EH (cell line): ENCODE measurements at regions not wholly inside any gene's neighbourhood (a gene's known extent, or its start where the extent isn't known, plus 50 kb on each side); places are given as distances from the start of the nearest gene placed in this dataset.

Experiments
- DNase-seq: peaks from one replicate; pipeline ENCODE4 v3.0.0-alpha.2; 2015; ENCODE audit warnings: low read depth

DNA sequence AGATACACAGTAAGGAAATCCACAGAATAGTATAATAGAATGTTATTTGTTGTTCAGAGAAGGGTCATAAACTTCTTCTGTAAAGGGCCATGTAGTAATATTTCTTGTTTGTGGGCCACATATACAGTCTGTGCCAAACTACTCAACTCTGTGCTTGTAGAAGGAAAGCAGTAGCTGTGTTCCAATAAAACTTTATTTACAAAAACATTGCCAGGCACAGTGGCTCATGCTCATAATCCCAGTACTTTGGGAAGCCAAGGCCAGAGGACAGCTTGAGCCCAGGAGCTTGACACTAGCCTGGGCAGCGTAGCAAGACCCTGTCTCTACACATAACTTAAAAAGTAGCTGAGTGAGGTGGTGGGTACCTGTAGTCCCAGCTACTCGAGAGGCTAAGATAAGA, 612.8 kb upstream of the PSMD7 start:
- no peak for DNase-seq

DNA sequence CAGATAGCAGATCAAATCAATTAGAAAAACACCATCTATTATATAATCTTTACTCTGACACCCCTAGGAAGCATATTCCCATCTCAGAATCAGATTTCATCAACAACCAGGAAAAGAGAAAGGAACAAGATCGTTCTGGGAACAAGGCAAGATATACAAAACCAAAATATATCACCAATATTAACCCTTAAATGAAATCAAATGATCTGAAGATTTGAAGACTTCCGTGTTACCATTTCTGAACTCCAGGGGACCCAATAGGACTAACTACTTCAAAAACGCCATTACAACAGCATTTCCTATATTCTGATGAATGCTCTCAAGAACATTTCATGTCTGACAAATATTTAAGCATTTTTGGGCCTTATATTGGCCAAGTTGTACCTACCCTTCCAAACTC, 624.2 kb upstream of the ZFHX3 start:
- DNase-seq, result no peak

- DNase-seq, result no peak
Observed at GRCh38 chr16:73670836-73671820, 623.2 kb upstream of the ZFHX3 start.

- DNase-seq, result no peak
Observed at GRCh38 chr16:73669535-73670274, 621.8 kb upstream of the ZFHX3 start.

DNA sequence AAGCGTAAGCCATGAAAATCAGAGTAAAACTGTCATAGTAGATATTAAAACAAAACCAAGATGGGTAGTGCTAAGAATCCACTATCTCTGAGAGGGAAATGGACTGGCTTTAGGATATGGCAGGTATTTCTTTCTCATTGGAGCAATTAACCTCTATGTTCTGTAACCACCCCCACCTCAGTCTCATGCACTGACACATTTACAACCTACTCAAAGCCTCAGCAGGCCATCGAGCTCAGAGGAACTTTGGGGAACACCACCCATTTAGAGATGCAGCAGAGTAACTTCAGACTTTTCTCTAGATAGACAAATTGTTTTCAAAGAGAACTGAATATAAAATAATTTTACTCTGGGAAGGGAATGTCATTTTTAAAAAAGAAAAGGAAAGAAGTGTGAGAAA, 615.8 kb upstream of the ZFHX3 start:
- no peak for DNase-seq

DNA sequence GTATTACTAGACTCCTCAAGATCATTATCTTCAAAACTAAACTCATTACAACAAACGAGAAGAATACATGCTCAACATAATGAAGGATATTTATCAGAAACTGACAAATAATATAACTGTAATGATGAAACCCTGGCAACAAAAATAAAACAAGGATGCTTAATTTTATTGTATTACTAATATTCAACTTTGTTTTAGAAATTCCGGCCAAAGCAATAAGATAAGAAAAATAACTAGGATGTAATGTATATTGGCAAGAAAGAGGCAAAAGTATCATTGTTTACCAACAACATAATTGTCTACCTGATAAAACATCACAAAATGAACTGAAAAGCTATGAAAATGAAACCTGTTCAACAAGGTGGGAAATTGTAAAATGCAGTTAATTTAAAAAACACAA, 588.3 kb upstream of the ZFHX3 start:
- no peak for DNase-seq

DNA sequence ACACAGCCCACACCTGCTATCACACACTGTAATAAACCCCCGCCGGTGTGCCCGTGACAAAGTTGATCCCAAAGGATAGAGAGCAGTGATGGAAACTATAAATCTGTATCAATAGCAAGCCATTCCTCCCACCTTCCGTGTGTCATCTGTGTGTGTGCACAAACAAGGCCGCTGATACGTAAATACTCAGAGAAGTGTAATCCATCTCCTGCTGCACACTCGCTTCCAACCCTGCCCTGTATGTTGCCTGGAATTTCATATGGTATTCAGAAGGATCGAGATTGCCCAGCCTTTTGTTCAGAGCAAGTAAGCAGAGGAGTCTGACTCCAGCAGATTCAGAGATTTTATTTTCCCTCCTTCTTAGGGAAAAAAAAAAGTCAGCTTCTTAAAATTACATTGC, 581.1 kb upstream of the ZFHX3 start:
- no peak for DNase-seq

GRCh38 chr16:73617738-73618137, 569.8 kb upstream of the ZFHX3 start:
- DNase-seq, result no peak

GRCh38 chr16:73616770-73617169, 568.8 kb upstream of the ZFHX3 start:
- DNase-seq, result no peak

GRCh38 chr16:73616166-73616753, 568.3 kb upstream of the ZFHX3 start:
- DNase-seq, result no peak

DNA sequence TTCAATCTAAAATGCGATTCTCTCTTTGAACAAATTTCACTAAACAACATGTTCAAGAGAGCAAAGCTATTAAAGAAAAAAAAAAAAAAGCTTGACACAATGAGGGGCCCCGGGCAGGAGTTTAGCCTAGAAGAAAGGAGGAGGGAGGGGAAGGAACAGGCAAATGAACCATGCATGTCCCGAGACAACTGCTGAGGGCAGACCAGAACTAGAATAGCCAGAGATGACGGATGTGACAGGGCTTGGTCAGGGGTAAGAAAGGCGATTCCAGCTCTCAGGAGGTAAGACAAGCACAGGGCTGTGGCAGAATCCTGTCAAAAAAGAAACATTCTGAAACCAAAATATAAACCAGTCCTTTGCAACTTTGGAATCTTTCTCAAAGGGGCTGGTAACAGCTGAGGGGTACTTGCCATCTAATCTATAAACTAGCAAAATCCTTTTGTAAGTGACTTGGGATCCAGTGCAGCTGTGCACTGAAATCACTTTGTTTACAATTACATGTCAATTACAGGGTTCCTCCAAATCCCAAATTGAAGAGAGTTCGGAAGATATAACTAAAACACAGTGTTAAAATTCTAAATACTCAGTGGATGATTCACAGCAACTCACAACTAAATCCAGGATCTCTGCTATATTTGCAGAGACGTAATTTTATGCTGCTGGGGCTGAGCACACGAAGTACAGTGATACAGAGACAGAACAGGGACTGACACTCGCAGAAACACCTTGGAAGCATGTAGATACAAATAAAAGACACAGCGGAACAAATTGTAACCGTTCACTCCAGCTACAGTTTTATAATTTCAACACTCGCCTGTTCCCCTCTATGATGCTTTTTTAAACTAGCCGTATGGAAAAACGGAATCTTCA, 567.4 kb upstream of the ZFHX3 start:
- no peak for DNase-seq

- DNase-seq, result no peak
Observed at GRCh38 chr16:73614131-73614530, 566.2 kb upstream of the ZFHX3 start.

DNA sequence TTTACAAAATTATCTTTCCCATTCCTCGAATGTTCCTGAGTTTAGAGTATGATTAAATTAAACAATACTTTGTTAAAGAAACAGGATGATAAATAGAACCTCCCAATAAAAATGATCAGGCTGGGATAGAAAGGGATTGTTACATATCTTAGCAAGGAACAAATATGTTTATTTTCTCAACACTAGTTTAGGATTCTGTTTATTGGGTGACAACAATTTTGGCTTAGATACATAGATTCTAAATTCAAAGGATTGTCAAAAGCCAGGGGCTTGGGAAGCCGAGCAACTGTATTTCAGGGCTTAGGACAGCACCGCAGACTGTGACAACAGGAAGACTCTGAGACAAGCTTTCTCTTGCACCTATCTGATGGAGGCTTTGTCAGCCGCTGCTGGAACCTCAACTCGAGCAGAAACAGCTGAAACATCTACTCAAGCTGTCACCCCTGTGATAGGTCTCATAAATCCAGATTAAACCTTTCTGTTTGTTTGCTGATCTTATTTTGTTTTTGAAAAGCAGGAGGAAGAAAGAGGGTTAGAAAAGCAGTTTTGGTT, 562.8 kb upstream of the ZFHX3 start:
- no peak for DNase-seq

DNA sequence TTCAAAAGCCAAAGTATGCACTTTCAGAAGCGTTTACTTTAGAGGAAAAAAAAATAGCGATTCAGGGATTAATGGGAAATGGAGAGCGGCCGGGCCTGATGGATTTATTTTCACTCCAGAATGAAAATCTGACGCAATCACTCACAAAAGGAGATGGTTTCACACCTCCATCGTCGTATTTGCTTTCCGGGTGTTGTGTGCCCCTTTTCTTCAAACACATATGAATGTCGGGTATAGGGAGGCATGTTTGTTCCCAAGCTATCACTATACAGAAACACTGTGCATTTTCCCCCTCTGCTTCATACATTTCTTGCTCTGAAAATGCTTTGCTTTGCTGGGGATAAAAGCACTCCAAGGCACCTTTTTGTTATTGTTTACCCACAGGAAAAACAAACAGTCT, 562.2 kb upstream of the ZFHX3 start:
- DNase-seq, result no peak

- no peak for DNase-seq
Observed at GRCh38 chr16:73608911-73609310, 561.0 kb upstream of the ZFHX3 start.

DNA sequence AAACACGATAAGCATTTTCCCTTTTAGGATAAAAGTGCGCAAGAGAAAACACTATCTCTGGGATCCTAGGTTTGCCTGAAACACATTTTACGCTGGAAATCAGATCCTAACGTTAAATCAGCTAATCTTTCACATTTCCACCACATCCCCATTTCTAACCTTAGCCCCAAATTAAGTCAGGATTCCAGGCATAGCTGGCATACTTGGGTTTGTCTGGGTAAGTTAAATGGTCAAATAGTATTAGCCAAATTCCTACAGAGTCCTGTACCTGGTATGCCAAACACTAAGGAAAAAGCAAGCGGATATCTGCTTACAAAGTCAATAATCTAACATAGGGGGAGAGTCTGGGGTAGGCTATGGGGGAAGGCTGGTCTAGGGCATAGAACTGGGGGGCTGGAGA, 557.4 kb upstream of the ZFHX3 start:
- DNase-seq, result no peak

DNA sequence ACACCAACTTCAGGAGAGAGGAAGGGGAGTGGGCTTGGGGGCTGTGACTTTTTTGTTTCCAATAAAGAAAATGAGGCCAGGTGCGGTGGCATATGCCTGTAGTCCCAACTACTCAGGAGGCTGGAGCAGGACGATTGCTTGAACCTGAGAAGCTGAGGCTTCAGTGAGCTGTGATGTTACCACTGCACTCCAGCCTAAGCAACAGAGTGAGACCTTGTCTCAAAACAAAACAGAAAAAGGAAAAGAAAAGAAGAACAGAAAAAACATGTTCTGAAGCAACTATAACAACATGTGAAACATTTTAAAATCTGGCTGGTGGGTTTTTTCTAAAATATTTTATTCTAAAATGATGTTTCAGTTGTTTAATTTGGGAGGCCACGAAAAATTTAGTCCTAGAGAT, 554.0 kb upstream of the ZFHX3 start:
- no peak for DNase-seq

GRCh38 chr16:73599870-73600269, 551.9 kb upstream of the ZFHX3 start:
- DNase-seq, result no peak

- no peak for DNase-seq
Observed at GRCh38 chr16:73599351-73599750, 551.4 kb upstream of the ZFHX3 start.

DNA sequence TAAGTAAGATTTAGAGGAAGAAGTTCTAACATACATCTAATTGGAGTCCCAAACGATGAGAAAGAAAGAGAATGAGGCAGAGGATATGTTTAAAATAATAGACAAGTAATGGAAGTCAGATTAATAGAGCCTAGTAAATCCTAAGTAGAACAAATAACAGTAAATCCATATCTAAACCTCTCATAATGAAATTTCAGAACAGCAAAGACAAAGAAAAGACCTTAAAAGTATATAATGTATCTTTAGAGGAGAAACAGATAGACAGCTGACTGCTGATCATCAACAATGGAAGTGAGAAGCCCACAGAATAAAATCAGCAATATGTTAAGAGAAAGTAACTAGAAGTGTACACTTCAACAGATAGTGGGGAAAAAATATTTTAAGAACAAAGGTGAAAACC, 536.2 kb upstream of the ZFHX3 start:
- DNase-seq, result no peak

DNA sequence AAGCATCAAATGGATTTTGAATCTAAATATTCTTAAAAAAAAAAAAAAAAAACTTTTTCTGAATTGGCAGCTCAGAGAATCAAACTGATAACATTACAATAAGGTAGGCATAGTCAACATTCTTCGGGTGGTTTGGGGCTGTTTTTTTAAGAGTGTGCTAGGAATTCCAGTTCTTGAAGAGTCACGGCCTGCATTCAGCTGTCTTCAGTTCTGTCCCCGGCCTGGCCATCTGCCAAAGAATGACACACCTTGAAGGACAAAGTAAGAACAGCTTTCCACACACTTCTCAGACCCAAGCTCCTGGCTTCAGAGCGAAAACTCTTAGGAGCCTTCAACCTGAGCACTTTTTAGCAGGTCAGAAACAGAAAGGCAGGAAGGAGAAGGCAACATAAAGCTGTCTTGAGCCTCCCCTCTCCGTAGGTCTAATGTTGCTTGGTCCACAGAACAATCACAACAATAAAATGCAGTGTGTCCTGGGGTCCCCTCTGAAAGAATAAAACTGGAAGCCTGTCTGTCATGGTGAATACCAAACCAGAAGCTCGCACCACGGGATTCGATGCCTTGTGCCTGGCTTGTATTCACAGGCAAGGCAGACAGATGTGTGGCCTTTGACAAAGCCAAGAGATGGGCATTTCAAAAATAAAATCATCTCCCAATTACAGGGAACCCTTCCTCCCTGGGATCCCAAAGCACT, 524.4 kb upstream of the ZFHX3 start:
- no peak for DNase-seq
